HL-60 (cell line): ENCODE measurements at regions not wholly inside any gene's neighbourhood (a gene's known extent, or its start where the extent isn't known, plus 50 kb on each side); places are given as distances from the start of the nearest gene placed in this dataset.

ENCODE experiments used
- CTCF ChIP-seq: IDR thresholded peaks from one replicate; pipeline ENCODE4 v1.5.1; 2011; ENCODE audit warnings: low read length, control low read depth, inconsistent platforms; ENCODE audit not compliant: insufficient read depth
- GABPA ChIP-seq: IDR thresholded peaks from 2 replicates; pipeline ENCODE4 v1.6.1; 2012; ENCODE audit warnings: low read depth
- POLR2AphosphoS5 ChIP-seq: IDR thresholded peaks from 2 replicates; pipeline ENCODE4 v1.6.1; 2012; ENCODE audit warnings: low read depth
- REST ChIP-seq: IDR thresholded peaks from 2 replicates; pipeline ENCODE4 v1.6.1; 2012; ENCODE audit warnings: low read depth; ENCODE audit not compliant: insufficient replicate concordance
- SPI1 ChIP-seq: IDR thresholded peaks from 2 replicates; pipeline ENCODE4 v1.6.1; 2012; ENCODE audit warnings: low read depth, mild to moderate bottlenecking, borderline replicate concordance

GRCh38 chr2:234898534-234899053 lies 53.2 kb upstream of the SH3BP4 start:
- no peak for TF ChIP-seq CTCF
- no peak for TF ChIP-seq REST
- no peak for TF ChIP-seq POLR2AphosphoS5
- TF ChIP-seq GABPA: no peak
- TF ChIP-seq SPI1: no peak
